ENCODE measurements at regions not wholly inside any gene's neighbourhood (a gene's known extent, or its start where the extent isn't known, plus 50 kb on each side); places are given as distances from the start of the nearest gene placed in this dataset.
"Not testable (repeated sequence)": the region's sequence is repeated elsewhere in the genome, so short reads cannot be mapped to it uniquely, and the experiment has no call there.

DNA sequence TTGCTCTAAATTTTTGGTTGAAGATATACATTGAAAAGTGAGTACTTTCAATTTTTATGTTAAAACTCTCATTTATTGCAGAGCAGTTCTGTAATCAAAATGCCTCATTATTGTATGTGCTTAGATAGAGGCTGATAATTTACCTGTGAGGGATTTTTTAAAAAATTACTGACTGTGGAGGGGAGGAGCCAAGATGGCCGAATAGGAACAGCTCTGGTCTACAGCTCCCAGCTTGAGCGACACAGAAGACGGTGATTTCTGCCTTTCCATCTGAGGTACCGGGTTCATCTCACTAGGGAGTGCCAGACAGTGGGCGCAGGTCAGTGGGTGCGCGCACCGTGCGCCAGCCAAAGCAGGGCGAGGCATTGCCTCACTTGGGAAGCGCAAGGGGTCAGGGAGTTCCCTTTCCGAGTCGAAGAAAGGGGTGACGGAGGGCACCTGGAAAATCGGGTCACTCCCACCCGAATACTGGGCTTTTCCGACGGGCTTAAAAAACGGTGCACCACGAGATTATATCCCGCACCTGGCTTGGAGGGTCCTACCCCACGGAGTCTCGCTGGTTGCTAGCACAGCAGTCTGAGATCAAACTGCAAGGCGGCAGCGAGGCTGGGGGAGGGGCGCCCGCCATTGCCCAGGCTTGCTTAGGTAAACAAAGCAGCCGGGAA, 89.4 kb downstream of the DDX11 start:
- CTCF ChIA-PET; H3K27me3 ChIP-seq (ENCODE audit: control insufficient read depth, insufficient read depth, low read length); H3K4me3 ChIP-seq (ENCODE audit: low read depth, low read length); H3K9me3 ChIP-seq (ENCODE audit: control insufficient read depth, insufficient read depth, low read length); H3K27ac ChIP-seq (ENCODE audit: low read depth, low read length); POLR2A ChIA-PET; DNase-seq (ENCODE audit: low read depth, low spot score): not testable (repeated sequence)

- H3K27me3 ChIP-seq (ENCODE audit: control insufficient read depth, insufficient read depth, low read length); H3K27ac ChIP-seq (ENCODE audit: low read depth, low read length); H3K4me3 ChIP-seq (ENCODE audit: low read depth, low read length); CTCF ChIA-PET; DNase-seq (ENCODE audit: low read depth, low spot score); POLR2A ChIA-PET; H3K9me3 ChIP-seq (ENCODE audit: control insufficient read depth, insufficient read depth, low read length): not testable (repeated sequence)
Measured at GRCh38 chr12:31174293-31174692, 100.6 kb downstream of the DDX11 start.

DNA sequence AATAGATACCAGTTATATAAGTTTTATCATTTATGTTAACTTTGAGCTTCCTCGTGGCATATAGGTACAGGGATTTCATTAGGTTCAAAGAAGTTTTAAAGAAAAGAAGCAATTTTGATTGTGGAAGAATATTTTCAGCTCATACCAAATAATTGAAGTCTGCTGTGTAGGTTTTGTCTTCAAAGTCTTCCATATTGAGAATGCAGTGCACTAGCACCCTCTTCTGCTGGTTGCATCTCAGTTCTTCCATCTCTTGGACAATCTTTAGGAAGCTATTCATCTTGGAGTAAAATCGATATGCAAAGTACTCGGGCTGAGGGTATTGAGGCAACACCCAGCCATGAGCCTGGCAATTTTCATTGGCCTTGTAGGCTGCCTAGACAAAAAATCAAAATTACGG, 103.9 kb downstream of the DDX11 start:
- DNase-seq (ENCODE audit: low read depth, low spot score); H3K9me3 ChIP-seq (ENCODE audit: control insufficient read depth, insufficient read depth, low read length); H3K27me3 ChIP-seq (ENCODE audit: control insufficient read depth, insufficient read depth, low read length); CTCF ChIA-PET; H3K4me3 ChIP-seq (ENCODE audit: low read depth, low read length); H3K27ac ChIP-seq (ENCODE audit: low read depth, low read length); POLR2A ChIA-PET: not testable (repeated sequence)

- DNase-seq (ENCODE audit: low read depth, low spot score); H3K27me3 ChIP-seq (ENCODE audit: control insufficient read depth, insufficient read depth, low read length); CTCF ChIA-PET; H3K4me3 ChIP-seq (ENCODE audit: low read depth, low read length); H3K9me3 ChIP-seq (ENCODE audit: control insufficient read depth, insufficient read depth, low read length); POLR2A ChIA-PET; H3K27ac ChIP-seq (ENCODE audit: low read depth, low read length): not testable (repeated sequence)
Measured at GRCh38 chr12:31178875-31179274, 105.2 kb downstream of the DDX11 start.

GRCh38 chr12:31179627-31180237, 106.1 kb downstream of the DDX11 start:
- H3K27me3 ChIP-seq (ENCODE audit: control insufficient read depth, insufficient read depth, low read length); H3K4me3 ChIP-seq (ENCODE audit: low read depth, low read length); DNase-seq (ENCODE audit: low read depth, low spot score); H3K9me3 ChIP-seq (ENCODE audit: control insufficient read depth, insufficient read depth, low read length); H3K27ac ChIP-seq (ENCODE audit: low read depth, low read length); CTCF ChIA-PET; POLR2A ChIA-PET: not testable (repeated sequence)

- H3K4me3 ChIP-seq (ENCODE audit: low read depth, low read length); H3K27me3 ChIP-seq (ENCODE audit: control insufficient read depth, insufficient read depth, low read length); H3K27ac ChIP-seq (ENCODE audit: low read depth, low read length); CTCF ChIA-PET; POLR2A ChIA-PET; DNase-seq (ENCODE audit: low read depth, low spot score); H3K9me3 ChIP-seq (ENCODE audit: control insufficient read depth, insufficient read depth, low read length): not testable (repeated sequence)
Measured at GRCh38 chr12:31182571-31182970, 108.9 kb downstream of the DDX11 start.

DNA sequence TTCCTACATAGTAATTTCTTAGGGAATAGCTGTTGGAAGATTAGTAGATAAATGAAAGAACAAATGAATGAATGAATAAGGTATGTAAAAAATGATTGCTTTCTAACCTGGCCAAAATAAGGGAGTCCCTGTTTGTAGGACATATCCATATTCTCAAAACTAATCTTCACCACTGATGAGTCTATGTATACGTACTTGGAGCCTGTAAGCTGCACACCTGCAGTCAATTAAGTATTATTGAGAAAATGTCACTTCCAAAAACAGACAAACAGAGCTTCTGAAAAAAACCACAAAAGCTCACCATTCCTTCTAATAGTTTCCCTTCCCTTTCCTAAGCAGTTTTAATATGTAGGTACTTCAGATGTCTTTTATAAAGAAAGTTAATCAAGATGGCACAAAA, 109.4 kb downstream of the DDX11 start:
- POLR2A ChIA-PET; H3K27me3 ChIP-seq (ENCODE audit: control insufficient read depth, insufficient read depth, low read length); H3K9me3 ChIP-seq (ENCODE audit: control insufficient read depth, insufficient read depth, low read length); H3K4me3 ChIP-seq (ENCODE audit: low read depth, low read length); CTCF ChIA-PET; DNase-seq (ENCODE audit: low read depth, low spot score); H3K27ac ChIP-seq (ENCODE audit: low read depth, low read length): not testable (repeated sequence)

DNA sequence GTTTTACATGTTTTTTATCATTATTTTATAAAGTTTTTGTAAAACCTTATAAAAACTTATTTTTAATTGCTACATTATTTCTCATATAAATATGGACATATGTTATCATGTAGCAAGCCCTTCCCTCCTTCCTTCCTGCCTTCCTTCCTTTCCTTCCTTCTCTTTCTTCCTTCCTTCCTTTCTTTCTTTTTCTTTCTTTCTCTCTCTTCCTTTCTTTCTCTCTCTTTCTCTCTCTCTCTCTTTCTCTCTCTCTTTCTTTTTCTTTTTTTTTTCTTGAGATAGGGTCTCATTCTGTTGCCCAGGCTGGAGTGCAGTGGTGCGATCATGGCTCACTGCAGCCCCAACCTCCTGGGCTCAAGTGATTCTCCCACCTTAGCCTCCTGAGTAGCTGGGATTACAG, 110.2 kb downstream of the DDX11 start:
- CTCF ChIA-PET; H3K27ac ChIP-seq (ENCODE audit: low read depth, low read length); H3K9me3 ChIP-seq (ENCODE audit: control insufficient read depth, insufficient read depth, low read length); DNase-seq (ENCODE audit: low read depth, low spot score); POLR2A ChIA-PET; H3K4me3 ChIP-seq (ENCODE audit: low read depth, low read length); H3K27me3 ChIP-seq (ENCODE audit: control insufficient read depth, insufficient read depth, low read length): not testable (repeated sequence)

GRCh38 chr12:31184667-31185066, 111.0 kb downstream of the DDX11 start:
- DNase-seq (ENCODE audit: low read depth, low spot score); CTCF ChIA-PET: not testable (repeated sequence)

DNA sequence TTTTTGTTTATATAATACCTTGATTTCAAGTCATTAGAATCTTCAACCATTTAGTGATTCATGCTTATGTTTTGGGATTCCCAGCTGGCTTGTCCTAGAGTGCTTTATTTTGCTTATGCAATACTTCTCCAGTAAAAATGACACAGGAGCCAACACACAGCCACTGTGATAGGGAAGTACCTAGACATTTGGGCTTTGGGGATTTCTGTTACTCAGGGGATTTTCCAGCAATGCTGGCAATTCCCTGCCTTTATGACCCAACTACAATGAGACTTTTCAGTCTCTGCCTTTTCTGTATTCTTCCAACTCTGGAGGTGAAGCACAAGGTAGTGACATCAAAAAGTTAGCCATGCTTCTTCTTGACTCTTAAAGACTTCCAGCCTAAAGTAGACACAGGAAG, 119.0 kb downstream of the DDX11 start:
- H3K4me3 ChIP-seq (ENCODE audit: low read depth, low read length); POLR2A ChIA-PET; H3K27ac ChIP-seq (ENCODE audit: low read depth, low read length); H3K9me3 ChIP-seq (ENCODE audit: control insufficient read depth, insufficient read depth, low read length); H3K27me3 ChIP-seq (ENCODE audit: control insufficient read depth, insufficient read depth, low read length); CTCF ChIA-PET; DNase-seq (ENCODE audit: low read depth, low spot score): not testable (repeated sequence)

More at GRCh38 chr12:31184667-31185066, 111.0 kb downstream of the DDX11 start:
- H3K27me3 ChIP-seq (ENCODE audit: control insufficient read depth, insufficient read depth, low read length); H3K27ac ChIP-seq (ENCODE audit: low read depth, low read length); H3K4me3 ChIP-seq (ENCODE audit: low read depth, low read length); H3K9me3 ChIP-seq (ENCODE audit: control insufficient read depth, insufficient read depth, low read length); POLR2A ChIA-PET: not testable (repeated sequence)

DNA sequence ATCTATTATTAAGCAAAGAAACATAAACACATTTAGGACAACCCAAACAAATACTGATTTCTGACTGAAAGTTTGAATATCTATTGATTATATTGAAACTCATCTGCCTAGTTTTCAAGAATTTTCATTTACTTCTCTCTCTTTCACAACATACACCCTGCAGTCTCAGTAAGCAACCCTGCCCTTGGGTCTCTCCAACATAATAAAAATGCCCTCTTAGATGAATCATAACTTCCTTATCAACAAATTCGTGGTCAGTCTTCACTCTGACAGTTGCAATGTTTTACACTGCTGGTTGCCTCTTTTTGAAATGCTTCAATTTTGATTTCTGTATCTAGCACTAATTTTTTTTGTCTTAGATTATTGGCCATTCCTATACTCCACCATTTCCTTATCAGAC, 122.0 kb downstream of the DDX11 start:
- POLR2A ChIA-PET; CTCF ChIA-PET; DNase-seq (ENCODE audit: low read depth, low spot score): not testable (repeated sequence)

DNA sequence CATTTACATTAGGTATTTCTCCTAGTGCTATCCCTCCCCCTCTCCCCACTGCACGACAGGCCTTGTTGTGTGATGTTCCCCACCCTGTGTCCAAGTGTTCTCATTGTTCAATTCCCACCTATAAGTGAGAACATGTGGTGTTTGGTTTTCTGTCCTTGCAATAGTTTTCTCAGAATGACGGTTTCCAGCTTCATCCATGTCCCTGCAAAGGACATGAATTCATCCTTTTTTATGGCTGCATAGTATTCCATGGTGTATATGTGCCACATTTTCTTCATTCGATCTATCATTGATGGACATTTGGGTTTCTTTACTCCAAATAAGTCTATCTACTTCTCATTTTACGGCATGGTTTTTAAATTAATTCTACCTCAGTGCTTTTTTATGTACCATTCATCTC, 125.8 kb downstream of the DDX11 start:
- H3K27me3 ChIP-seq (ENCODE audit: control insufficient read depth, insufficient read depth, low read length); H3K9me3 ChIP-seq (ENCODE audit: control insufficient read depth, insufficient read depth, low read length); CTCF ChIA-PET; POLR2A ChIA-PET; DNase-seq (ENCODE audit: low read depth, low spot score); H3K4me3 ChIP-seq (ENCODE audit: low read depth, low read length); H3K27ac ChIP-seq (ENCODE audit: low read depth, low read length): not testable (repeated sequence)

More for the DNA sequence above, 122.0 kb downstream of the DDX11 start:
- H3K9me3 ChIP-seq (ENCODE audit: control insufficient read depth, insufficient read depth, low read length); H3K27me3 ChIP-seq (ENCODE audit: control insufficient read depth, insufficient read depth, low read length); H3K4me3 ChIP-seq (ENCODE audit: low read depth, low read length); H3K27ac ChIP-seq (ENCODE audit: low read depth, low read length): not testable (repeated sequence)
